Activated CD4-positive, alpha-beta T cell treated with anti-CD3 and anti-CD28 coated beads, Interleukin-2, amount 50 U/mL, for 16 hours (primary cell): ENCODE measurements at regions not wholly inside any gene's neighbourhood (a gene's known extent, or its start where the extent isn't known, plus 50 kb on each side); places are given as distances from the start of the nearest gene placed in this dataset.

Experiments used
- DNase-seq: peaks from one replicate; pipeline ENCODE4 v3.0.0-alpha.2; 2020

DNA sequence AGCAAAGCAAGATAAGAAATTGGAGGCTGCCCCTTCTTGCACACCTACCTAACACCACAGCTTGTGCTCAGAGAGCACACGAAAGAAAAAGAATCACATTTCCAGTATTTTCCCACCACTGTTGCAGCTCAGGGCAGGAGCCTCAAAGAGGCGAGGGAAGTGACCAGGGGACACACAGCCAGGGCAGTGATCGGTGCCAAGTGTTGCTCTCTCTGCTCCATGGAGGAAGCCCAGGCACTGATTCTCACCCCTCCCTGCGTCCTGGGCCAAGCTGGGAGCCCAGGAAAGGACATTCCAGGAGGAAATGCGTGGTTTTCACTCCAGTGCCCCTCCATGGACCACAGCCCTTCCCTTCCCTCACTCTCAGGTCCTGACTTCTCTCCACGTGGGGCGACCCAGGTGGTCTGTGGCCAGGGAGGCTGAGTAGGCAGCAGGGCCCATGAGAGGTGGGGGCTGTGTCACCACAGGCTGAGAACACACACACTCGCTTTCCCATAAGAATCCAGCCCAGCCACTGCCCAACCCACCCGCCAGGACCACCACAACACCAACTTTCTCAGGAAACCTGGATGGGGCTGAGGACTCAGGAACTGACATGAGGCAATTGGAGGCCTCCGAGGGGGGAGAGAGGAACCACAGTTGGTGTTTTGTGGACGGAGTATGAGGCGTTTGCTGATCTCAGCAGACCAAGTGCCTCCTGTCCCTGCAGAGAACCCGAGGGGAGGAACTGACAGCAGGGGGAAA lies 81.7 kb upstream of the MAFB start:
- DNase-seq, result no peak

DNA sequence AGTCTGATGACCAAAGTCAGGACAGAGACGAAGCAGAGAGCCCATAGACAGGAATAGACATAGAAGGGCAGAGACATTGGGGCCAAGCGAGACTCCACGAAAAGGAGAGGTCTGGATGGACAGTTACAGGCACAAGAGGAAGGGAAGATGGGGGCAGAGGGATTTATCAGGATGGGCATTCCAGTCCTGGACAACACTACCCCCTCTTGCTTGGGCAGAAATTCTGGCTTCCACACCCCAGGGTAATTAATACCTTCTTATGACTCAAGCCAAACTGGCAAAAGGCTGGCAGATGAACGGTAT lies 82.2 kb upstream of the MAFB start:
- no peak for DNase-seq

DNA sequence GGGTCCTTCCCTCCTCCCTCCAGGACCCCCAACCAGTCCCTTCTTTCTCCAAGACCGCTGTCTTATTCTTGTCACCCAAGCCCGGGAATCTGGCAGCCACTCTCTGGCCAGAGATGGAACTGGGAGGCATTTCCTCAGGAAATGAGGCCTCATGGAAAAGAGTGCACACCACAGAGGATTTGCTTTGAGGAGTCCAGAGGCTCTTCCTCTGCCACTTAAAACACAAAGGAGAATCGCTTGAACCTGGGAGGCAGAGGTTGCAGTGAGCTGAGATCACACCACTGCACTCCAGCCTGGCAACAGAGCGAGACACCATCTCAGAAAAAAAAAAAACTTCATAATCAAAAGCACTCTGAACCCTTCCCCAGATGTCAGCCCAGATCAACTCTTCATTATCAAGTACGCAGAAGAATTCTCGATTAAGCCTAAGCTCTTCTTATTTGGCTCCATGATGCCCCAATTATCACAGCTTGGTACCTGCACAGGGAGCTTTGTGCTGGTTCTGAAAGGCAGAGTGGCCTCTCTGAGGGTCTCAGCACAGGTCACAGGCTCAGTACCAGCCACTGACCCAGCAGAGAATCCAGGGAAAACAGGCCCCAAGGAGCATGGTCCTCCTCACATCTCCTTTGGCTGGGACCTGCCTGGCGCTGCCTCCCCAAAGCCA lies 82.9 kb upstream of the MAFB start:
- DNase-seq, result no peak

DNA sequence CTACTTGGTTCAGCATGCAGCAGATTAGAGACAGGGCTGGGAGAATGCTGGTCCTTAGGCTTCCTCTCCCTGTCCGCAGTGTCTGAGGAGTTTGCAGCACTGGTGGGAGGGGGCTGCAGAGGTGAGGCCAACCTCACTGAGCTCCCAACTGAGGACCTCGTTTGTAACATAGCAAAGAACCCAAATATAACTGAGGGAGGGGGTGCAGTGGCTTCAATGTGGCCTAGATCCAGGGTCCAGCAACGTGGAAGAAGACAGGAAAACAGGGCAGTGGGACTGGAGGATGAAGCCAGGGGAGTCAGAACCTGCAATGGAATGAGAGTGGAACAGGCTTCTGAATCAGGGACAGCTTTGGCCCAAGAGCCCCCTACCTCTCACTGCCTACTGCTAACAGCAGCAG lies 84.3 kb upstream of the MAFB start:
- DNase-seq, result no peak

DNA sequence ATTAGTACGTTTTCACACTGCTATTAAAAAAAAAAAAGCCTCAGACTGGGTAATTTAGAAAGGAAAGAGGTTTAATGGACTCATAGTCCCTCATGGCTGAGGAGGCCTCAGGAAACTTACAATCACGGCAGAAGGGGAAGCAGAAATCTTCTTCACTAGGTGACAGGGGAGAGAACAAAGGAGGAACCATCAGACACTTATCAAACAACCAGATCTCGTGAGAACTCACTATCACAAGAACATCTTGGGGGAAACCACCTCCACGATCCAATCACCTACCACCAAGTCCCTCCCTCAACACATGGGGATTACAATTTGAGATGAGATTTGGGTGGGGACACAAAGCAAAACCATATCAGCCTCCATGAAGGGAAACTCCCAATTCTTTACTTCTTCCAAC lies 85.2 kb upstream of the MAFB start:
- no peak for DNase-seq

DNA sequence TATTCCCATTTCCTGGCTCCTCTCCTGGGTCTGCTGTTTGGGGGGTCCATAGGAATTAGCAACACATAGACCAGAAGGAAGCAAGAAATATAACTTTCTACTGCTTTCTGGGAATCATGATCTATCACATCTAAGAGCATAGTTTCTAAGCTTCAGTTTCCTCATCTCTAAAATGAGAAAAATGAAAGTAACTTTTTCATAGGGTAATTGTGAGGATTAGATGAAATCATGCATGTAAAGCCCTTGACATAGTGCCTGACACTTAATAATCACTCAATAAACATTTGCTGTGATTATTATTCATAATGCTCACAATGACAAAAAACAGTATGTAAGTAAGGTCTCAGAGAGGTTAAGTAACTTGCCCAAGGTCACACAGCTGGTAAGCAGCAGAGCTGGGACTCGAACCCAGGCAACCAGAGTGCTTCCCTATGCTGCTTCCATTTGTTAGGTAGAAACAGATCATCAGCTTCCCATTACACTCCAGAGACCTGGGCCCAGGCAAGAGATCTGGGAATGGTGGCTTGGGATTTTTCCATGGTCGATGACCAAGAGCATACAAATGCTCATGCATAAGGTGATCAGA lies 86.6 kb upstream of the MAFB start:
- DNase-seq, result no peak

DNA sequence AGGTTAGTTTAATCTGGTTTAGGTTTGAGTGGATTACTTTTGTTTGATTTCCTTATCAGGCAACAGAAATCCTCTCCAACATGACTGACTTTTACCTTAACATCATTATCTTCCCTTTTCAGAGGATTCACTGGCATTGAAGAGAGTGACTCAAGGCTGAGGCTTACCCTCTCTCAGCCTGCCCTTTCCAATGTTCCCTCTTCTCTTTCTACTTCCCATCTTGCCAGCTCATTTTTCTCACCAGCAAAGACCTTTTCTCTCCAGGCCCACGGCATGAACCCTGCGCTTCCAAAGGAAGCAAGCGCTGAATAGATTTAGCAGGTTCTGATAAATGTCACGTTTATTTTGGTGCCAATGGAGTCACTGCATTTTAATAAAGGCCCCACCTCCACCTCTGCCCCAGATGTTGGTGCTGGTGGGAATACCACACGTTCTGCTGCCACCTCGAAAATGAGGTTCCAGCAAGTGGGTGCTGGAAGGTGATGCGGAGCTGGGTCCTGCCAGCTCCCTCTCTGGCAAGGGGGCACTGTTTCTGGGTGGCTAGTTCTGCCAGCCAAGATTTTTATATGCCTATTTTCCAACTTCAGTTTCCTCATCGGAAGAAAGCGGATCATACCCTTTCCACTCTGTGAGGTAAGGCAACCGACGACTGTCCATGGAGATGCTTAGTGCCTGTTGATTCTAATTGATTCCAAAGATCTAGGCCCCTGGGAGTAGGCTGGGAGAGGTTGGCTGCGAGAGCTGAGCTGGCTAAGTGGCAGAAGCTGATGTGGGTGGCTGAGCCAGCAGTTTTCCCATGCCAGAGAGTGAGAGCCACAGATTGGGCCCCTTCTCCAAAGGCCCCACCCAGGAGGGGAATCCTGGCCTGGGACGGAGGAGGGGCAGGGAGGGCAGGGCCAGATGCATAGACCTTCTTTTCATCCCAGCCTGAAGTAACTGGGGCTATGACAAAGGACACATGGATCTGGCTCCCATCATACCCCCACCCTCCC lies 87.7 kb upstream of the MAFB start:
- DNase-seq, result no peak

DNA sequence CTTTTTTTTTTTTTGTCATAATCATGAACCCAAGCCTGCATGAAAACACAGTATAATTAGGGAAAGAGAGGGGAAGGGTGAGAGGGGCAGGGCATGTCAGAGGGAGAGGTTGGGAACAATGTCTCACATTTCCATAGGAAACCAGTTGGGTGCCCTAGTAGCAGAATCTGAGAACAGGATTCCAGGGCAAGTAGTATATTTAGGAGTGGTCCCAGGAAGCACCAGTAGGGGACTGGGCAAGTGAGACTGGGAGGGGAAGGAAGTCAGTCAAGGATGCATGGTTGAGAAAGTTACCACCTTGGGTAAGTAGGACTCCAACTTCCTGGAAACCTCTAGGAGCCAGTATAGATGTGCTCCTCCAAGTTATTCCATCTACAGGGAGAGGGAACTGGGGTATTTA lies 88.6 kb upstream of the MAFB start:
- no peak for DNase-seq

DNA sequence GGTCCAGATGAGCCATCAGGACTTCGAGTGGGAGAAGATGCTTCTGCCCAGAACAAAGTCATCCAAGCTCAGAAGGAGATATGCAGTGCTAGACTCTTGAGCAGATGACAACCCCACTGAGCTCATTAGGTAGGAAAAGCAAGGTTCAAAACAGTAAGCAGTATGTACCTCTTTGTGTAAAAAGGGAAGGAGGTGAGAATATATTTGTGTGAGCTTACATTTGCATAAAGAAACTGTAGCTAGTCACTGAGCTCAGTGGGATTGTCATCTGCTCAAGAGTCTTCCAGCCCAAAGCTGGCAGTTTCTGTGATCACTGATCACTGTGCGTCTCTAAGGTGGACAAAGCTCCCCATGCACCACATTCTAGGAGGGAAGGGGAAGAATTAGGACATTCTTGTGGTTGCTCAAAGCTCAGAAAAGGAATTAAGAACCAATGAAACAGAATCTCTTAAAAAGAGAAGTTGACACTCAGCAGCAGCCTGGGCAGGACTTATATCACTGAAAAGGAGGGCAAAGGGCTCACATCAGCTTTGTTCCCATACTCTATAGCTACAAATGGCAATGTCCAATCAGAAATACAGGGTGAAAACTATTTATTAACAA lies 90.0 kb upstream of the MAFB start:
- DNase-seq, result no peak

DNA sequence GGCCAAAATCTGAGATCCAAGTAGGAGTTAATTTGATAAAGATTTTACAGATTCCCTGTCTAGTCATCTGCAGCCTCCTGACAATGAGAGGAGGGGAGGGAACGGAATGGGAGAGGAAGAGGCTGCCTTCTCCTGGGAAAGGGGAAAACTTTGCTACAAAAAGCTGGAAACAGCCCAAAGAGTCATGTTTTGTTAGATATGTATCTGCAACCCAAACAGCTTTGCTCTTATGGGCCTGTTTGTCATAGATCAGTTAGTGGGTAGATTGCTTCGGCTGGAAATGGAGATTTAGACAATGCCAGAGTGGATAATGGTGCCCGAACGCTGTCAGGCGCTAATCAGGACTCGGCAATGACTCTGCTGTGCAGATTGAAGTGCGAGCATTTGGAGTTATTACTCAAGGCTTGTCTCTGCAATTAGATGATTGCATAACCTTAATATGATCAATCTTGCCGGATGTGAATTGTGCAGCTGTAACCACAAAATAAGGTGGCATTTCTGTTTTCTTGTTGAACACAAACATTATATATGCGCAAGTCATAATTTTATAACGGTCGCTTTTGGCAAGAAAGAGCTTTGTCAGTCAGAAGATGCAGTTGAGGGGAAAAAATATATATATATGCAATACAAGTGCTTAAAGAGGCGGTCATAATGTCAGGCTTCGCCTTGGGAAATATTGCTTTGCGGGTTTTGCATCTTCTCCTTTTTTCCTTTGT lies 92.4 kb upstream of the MAFB start:
- DNase-seq, result no peak

DNA sequence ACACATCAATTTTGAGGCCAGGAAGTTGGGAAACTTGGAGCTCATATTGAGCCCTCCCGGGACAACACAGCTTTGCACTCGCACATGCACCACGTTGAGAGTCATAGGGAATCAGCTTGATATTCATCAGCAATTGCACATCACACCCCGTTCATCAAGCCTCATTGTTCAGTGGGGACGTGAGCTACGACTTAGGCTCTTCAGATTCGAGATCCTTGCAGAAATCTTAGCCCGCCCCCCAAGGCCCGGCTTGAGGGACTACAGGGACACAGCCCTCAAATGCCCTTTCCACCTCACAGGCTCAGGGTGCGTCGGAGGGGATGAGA lies 93.0 kb upstream of the MAFB start:
- no peak for DNase-seq

DNA sequence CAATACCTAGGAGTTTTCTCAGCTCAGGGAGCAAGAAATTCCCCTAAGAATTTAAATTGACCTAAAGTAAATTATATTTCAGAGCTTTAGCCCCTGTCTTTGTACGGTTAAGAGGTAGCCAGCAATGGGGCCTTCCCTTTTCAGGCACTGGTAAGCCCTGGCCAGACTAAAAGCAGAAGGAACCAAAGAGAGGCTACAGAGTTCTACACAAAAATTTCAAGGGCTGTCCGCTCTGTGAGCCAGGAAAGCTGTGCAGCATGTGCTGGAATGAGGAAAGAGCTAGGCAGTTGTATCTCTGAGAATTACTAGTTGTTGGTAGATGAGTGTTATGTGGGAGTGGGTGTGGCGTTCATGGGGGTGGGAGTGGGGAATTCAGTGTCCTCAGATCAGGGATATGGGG lies 96.3 kb upstream of the MAFB start:
- DNase-seq, result no peak

DNA sequence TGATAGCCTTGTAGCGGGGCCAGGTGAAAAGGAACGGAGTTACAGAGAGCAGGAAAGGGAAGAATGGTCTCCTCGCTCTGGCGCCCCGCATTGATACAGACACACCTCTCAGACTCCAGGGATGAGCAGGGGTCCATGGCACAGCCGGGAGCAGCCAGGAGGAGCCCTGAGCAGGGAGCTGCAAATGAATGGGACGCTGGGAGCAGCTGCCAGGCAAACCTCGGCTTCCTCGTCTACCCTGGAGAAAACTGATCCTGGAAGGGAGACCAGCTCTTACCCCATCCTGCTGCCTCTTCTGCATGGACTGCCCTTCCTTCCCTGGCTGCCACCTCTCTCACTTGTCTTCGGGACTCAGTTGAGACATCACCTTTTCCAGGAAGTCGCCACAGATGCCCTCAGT lies 97.3 kb upstream of the MAFB start:
- no peak for DNase-seq

DNA sequence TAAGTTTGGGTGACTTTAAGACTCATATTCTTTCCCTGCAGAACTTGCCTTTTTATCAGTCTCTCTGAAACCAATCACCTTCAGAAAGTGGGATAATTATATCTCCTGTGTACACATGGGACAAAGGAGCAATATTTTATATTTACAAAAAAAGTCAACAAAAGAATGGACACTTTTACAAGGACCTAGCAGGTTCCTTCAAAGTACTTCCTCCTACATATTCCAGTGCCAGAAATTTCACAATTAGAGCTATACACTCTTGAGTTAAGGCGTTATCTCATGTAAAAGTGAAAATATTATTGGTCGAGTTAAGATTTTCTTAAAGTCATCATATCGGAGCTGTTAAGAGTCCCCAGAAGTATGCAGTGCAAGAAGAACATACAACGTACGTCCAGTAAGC lies 98.9 kb upstream of the MAFB start:
- DNase-seq, result no peak

DNA sequence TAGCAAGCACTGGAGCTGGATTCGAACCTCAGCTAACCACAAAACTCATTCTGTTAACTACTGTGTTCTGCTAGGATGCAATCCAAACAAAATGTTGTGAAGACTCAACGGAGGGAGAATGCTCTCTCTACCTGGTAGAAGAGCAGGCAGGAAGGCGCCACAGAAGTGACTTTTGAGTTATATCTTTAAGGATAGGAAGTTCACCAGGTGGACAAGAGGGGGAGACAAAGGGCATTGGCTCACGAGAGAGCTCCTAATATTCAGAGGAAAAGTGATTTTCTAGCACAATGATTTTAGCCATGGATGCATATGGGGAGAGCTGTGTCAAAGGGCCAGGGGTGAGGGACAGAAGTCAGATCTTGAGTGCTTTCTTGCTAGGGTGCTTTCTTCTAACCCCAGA lies 108.4 kb upstream of the MAFB start:
- peak; percentile 5 for DNase-seq

DNA sequence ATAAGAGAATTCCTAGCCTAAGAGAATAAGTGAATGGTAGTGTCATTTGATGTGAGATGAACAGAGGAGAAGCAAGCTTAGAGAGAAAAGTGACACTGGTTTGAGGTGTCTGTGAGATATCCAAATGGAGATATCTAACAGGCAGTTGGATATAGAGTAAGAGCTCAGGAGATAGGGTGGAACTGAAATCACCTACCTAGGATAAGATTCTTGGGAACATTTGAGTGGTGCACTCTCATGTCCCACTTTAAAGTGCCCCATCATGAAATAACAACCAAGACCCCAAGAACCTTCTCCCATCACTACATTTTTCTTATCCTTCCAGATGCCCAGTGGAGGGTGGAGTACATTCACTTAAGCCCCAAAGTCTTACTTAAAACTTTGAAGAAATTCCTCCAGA lies 109.0 kb upstream of the MAFB start:
- DNase-seq, result no peak

DNA sequence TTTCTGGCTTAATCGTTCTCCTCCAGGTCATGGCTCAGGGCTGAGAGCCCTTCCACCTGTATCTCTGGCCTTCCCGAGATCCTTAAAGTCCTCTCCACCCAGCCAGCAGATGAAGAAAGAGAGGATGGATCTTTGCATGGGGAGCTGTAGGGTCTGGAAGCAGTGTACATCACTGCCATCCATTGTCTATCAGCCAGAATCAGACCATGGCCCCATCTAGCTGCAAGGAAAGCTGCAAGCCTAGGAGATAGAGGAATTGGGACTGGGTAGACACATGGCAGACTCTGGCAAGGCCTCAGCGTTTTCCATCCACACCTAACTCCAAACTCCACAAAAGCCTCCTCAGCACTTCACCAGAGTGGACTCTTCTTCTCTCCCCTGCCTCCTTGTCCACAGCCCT lies 113.8 kb upstream of the MAFB start:
- DNase-seq, result no peak

DNA sequence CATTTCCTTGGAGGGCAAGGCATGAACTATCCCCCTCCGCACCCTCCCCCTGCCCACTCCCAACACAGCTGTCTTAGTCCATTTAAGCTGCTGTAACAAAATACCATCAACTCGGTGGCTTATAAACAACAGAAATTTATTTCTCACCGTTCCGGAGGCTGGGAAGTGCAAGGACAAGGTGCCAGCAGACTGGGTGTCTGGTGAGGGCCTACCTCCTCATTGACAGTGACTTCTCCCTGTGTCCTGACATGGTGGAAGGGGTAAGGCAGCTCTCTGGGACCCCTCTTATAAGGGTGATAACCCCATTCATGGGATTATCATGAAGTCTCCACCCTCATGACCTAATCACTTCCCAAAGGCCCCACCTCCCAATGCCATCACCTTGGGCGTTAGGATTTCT lies 114.3 kb upstream of the MAFB start:
- no peak for DNase-seq

DNA sequence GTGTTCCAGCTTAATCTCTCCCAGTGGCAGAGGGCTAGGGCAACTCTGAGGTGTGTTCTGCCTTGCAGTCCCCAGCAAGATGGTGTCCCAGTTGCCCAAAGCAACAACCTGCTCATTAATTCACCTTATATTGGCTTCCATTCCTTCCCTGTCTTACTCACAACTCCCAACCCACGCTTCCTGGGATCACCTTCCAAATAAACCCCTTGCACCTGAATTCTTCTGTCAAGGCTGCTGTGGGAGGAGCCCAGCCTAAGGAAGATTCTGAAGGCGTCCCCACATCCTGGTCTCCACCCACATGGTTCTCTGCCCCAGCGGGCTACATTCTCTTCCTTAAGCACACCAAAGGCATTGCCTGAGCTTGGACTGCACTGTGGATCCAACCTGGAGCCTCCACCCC lies 116.6 kb upstream of the MAFB start:
- DNase-seq, result no peak

DNA sequence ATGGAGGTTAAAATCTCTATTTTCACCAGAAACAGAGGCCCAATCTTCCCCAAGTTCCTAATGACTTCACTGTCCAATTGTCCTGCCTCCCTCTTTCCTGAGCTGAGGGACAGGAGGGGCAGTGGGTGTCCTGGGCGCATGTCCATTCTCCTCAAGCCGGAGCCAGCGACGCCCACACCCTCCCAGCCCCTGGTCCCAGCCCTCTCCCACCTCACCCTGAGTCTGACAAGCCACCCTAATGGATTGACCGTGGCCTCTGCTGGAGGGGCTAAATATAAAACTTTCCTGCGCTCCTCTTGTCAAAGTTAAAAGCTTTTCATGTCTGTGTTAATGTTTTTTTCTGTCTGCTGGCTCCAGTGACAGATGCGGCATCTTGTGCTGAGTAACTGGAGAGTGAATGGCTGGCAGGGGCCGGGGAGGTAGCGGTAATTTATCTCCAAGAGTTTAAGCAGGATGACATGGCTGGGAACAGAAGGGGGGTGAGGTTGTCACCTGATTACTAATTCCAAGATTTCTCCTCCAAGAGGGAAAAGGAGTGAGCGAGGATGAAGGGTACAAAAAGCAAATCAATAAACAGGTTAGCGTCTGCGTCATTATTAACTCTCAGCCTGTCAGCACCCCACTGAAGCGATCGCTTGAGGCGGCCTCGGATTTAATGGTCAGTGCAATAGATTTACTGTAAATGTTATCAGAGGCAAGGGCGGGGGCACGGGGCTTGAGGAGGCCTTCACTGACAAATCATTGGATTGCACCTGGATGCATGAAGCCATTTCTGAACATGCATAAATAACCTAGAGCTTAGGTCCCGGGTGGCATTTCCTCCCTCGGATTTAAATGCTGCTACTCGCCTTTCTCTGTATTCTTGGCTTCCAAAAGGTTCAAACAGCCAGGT lies 118.1 kb upstream of the MAFB start:
- no peak for DNase-seq

DNA sequence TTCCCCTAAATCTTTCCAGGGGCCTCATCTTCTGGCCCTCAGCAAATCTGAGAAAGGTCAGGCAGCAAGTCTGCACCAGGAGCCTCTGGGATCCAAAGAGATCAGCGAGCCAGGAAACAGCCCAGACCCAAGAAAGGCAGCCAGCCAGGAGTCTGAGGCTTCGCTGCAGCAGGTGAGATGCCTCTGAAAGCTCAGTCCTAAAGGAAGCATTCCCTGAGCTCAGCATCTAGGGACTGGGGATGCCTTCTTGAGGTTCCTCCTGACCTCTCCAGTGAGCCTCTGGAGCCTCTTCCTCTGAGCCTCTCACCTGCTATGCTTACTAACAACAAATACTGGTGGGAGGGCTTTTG lies 118.8 kb upstream of the MAFB start:
- DNase-seq, result no peak

DNA sequence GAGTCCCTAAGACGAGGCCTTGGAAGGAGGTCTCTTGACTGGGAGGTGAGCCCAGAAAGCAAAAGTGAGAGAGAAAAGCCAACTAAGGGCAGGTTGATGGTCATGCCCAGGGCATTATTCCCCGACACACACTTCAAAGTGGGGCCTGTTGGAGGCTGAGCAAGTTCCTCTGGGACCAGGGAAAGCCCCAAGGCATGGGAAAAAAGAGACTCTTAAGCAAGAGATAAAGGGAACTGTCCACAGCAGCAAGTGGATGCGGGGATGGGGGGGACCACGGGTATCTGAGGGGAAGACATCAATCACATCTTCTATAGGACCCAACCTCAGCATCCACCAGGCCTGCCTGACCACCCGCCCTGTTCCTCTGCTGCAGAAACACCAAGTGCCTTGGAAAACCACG lies 119.9 kb upstream of the MAFB start:
- no peak for DNase-seq
